ENCODE measurements at regions not wholly inside any gene's neighbourhood (a gene's known extent, or its start where the extent isn't known, plus 50 kb on each side); places are given as distances from the start of the nearest gene placed in this dataset.

DNA sequence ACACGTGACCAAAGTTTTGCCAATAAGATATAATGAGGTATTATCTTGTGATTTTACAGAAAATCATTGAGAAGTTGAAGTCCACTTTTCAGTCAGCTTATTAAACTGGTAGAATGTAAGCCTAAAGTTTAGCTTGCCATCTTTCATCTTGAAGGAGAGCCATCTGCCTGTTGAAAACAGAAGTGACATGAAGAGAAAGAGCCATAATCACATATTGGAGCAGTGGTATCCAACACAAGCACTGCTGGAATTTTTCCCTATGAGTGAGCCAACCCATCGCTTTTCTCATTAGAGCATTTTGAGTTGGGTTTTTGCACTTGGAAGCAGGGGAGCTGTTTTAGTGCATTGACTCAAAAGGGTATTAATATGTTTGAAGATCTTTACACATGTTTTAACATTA is 117.6 kb upstream of the FERD3L start:
- TF ChIP-seq POLR2A (IDR thresholded peaks at IDR 0.05), result no peak
- Histone ChIP-seq H3K36me3 (no peaks in the 10 kb centered on the region), H3K4me1 (no peaks in the 10 kb centered on the region), H3K4me3 (no peak overlapping the region), H3K9me3 (no peaks in the 10 kb centered on the region), H3K27me3 (no peaks in the 10 kb centered on the region), H3K27ac (no peak overlapping the region)
- no peak for DNase-seq

DNA sequence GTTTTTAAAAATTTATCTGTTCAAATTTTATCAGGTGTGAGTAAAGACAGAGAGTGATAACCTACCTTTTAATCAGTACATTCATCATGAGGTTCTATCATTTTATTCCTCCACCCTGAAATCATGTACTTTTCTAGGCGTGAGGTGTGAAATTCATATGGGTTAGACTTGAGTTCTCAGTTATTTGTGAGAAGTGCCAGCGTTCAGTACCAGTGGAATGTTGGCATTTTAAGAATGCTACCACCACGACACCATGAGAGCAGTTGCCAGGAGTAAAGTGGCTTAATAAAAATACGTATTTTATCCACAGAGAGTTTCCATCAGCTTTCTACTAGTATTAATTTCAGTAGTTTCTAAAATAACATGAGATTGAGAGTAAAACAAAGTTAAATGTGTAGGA is 104.1 kb upstream of the FERD3L start:
- Histone ChIP-seq H3K27me3 (no peaks in the 10 kb centered on the region), H3K36me3 (no peaks in the 10 kb centered on the region), H3K9me3 (no peaks in the 10 kb centered on the region), H3K27ac (no peak overlapping the region), H3K4me3 (no peak overlapping the region), H3K4me1 (no peaks in the 10 kb centered on the region)
- DNase-seq, result no peak
- TF ChIP-seq POLR2A (IDR thresholded peaks at IDR 0.05), result no peak

DNA sequence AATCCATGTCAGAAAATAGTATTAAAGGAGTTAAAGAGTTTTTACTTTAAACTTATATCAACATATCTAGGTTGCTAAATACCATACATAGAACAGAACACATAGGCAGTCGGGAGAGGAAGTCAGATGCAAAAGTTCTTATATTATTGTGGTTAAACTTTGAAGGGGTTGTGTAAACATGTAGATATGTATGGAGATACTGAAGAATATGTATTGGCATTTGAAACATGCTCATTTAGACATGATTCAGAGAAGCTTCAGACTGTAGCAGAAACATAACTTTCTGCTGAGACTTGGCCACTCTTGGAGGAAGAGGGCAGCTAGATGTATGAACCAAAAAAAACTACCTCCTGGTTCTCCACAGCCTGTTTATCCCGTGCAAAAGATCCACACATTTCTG is 103.5 kb upstream of the FERD3L start:
- no peak for DNase-seq
- Histone ChIP-seq H3K9me3 (no peaks in the 10 kb centered on the region), H3K27ac (no peak overlapping the region), H3K4me1 (no peaks in the 10 kb centered on the region), H3K36me3 (no peaks in the 10 kb centered on the region), H3K27me3 (no peaks in the 10 kb centered on the region), H3K4me3 (no peak overlapping the region)
- no peak for TF ChIP-seq POLR2A (IDR thresholded peaks at IDR 0.05)

DNA sequence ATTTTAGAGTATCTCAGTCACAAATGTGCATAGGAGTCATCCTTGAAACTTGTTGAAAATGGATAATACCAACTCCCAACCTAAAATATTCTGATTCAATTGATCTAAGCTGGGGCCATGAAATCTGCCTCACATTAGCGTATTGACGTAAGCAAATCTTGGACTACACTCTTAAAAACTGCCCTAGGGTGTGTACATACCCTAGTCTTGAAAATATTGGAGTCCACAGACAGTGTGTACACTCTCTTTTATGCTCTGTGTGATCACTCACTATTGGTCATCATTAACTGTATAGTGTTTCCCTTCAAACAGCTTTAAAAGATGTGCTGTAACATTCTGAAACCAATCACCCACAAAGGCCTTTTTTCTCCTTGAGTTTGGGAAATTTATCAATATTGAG is 102.9 kb upstream of the FERD3L start:
- TF ChIP-seq, protein P1, sequence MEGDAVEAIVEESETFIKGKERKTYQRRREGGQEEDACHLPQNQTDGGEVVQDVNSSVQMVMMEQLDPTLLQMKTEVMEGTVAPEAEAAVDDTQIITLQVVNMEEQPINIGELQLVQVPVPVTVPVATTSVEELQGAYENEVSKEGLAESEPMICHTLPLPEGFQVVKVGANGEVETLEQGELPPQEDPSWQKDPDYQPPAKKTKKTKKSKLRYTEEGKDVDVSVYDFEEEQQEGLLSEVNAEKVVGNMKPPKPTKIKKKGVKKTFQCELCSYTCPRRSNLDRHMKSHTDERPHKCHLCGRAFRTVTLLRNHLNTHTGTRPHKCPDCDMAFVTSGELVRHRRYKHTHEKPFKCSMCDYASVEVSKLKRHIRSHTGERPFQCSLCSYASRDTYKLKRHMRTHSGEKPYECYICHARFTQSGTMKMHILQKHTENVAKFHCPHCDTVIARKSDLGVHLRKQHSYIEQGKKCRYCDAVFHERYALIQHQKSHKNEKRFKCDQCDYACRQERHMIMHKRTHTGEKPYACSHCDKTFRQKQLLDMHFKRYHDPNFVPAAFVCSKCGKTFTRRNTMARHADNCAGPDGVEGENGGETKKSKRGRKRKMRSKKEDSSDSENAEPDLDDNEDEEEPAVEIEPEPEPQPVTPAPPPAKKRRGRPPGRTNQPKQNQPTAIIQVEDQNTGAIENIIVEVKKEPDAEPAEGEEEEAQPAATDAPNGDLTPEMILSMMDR (IDR thresholded peaks at IDR 0.05), result no peak
- no peak for TF ChIP-seq POLR2A (IDR thresholded peaks at IDR 0.05)
- H3K4me1 ChIP-seq, result no peaks in the 10 kb centered on the region
- no peak overlapping the region for H3K27ac ChIP-seq
- H3K27me3 ChIP-seq, result no peaks in the 10 kb centered on the region
- no peak for DNase-seq
- no peaks in the 10 kb centered on the region for H3K36me3 ChIP-seq
- no peaks in the 10 kb centered on the region for H3K9me3 ChIP-seq
- H3K4me3 ChIP-seq, result no peak overlapping the region

DNA sequence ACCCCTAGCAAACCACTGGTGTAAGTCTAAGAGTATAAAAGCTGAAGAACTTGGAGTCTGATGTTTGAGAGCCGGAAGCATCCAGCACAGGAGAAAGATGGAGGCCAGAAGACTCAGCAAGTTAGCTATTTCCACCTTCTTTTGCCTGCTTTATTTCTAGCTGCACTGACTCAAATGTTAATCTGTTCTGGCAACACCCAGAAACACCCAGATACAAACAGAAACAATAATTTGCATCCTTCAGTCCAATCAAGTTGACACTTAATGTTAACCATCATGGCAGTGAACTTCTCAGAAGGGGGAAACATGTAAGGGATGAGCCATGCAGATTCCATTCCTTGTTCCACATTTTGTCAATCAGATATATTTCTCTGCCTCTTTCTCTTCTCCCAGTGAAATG is 101.8 kb upstream of the FERD3L start:
- TF ChIP-seq, protein P1 (IDR thresholded peaks at IDR 0.05), result no peak
- no peak for TF ChIP-seq POLR2A (IDR thresholded peaks at IDR 0.05)
- H3K4me3 ChIP-seq, result no peak overlapping the region

DNA sequence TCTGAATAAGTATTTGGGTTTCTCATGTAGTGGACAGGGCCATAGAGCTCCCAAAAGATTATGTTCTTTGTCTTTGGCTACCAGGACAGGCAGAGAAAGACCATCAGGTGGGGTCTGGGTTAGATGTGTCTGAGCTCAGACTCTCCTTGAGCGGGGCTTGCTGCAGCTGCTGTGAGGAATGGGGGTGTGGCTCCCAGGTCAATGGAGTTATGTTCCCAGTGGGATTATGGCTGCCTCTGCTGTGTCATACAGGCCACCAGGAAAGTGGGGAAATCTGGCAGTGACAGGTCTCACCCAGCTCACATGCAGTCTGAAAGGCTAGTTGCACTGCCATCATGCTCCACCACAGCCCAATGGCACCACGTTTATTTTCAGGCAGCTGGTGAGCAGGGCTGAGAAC is 97.0 kb upstream of the FERD3L start:
- Histone ChIP-seq H3K4me3 (no peak overlapping the region), H3K27me3 (no peaks in the 10 kb centered on the region), H3K4me1 (no peaks in the 10 kb centered on the region), H3K9me3 (no peaks in the 10 kb centered on the region), H3K27ac (no peak overlapping the region), H3K36me3 (no peaks in the 10 kb centered on the region)
- TF ChIP-seq, protein P1 (IDR thresholded peaks at IDR 0.05), result no peak
- TF ChIP-seq POLR2A (IDR thresholded peaks at IDR 0.05), result no peak
- no peak for DNase-seq

More for the DNA sequence above, 101.8 kb upstream of the FERD3L start:
- DNase-seq, result no peak
- H3K27me3 ChIP-seq, result no peaks in the 10 kb centered on the region
- H3K9me3 ChIP-seq, result no peaks in the 10 kb centered on the region
- H3K4me1 ChIP-seq, result no peaks in the 10 kb centered on the region
- H3K36me3 ChIP-seq, result no peaks in the 10 kb centered on the region
- no peak overlapping the region for H3K27ac ChIP-seq

DNA sequence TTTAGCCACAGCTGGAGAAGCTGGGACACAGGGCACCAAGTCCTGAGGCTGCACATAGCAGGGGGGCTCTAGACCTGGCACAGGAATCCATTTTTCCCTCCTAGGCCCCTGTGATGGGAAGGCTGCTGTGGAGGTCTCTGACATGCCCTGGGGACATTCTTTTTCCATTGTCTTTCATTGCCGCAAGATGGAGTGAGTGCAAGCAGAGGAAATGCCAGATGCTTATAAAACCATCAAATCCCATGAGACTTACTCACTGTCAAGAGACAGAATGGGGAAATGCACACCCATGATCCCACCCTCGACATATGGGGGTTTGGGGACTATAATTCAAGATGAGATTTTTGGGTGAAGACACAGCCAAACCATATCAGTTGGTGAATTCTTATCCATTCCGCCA is 94.7 kb upstream of the FERD3L start:
- Histone ChIP-seq H3K4me3 (no peak overlapping the region), H3K4me1 (no peaks in the 10 kb centered on the region), H3K36me3 (no peaks in the 10 kb centered on the region), H3K9me3 (no peaks in the 10 kb centered on the region), H3K27ac (no peak overlapping the region), H3K27me3 (no peaks in the 10 kb centered on the region)
- no peak for TF ChIP-seq POLR2A (IDR thresholded peaks at IDR 0.05)
- TF ChIP-seq, protein P1 (IDR thresholded peaks at IDR 0.05), result no peak
- no peak for DNase-seq

All from Peyer's patch (tissue), 4 donors.